ENCODE measurements at regions not wholly inside any gene's neighbourhood (a gene's known extent, or its start where the extent isn't known, plus 50 kb on each side); places are given as distances from the start of the nearest gene placed in this dataset.

GRCh38 chr1:4053774-4054173 is 153.7 kb upstream of the C1orf174 start:
- TF ChIP-seq CTCF (IDR thresholded peaks at IDR 0.05) = no peak
- no peak for TF ChIP-seq POLR2A (IDR thresholded peaks at IDR 0.05)
